Psoas muscle (tissue), 7 donors: ENCODE measurements at regions not wholly inside any gene's neighbourhood (a gene's known extent, or its start where the extent isn't known, plus 50 kb on each side); places are given as distances from the start of the nearest gene placed in this dataset.

Experiments used
- ATAC-seq, 4 donors: fragments of 200-7000 bp; cut with Tn5 transposase; one replicate each; pipeline ENCODE4 v1.9.1; 2020; ENCODE audit warnings: moderate library complexity in 3 of 4, mild to moderate bottlenecking in 2 of 4
- DNase-seq, 2 donors: peaks; one replicate each; pipeline ENCODE4 v3.0.0-alpha.2; 2020
- H3K27ac ChIP-seq: fragments of 200-600 bp; one replicate; pipeline ENCODE4 v1.8.0; 2022
- H3K27me3 ChIP-seq, 3 donors: fragments of 200-600 bp in 1 of 3; one replicate each; pipeline versions ENCODE4 v1.6.1 to v1.8.0; 2013 to 2022; ENCODE audit warnings: low read length in 2 of 3, mild to moderate bottlenecking in 2 of 3, moderate library complexity in 1 of 3; ENCODE audit not compliant: insufficient read depth in 3 of 3
- H3K36me3 ChIP-seq, 2 donors: fragments of 200-600 bp in 1 of 2; one replicate each; pipeline versions ENCODE4 v1.6.1 to v1.8.0; 2013 to 2022; ENCODE audit warnings: low read depth in 1 of 2, mild to moderate bottlenecking in 1 of 2, moderate library complexity in 1 of 2; ENCODE audit not compliant: insufficient read depth in 1 of 2
- H3K4me1 ChIP-seq: fragments of 200-600 bp; one replicate; pipeline ENCODE4 v1.8.0; 2022
- H3K4me3 ChIP-seq: fragments of 200-600 bp; one replicate; pipeline ENCODE4 v1.8.0; 2022; ENCODE audit warnings: mild to moderate bottlenecking
- H3K9me3 ChIP-seq: fragments of 200-600 bp; one replicate; pipeline ENCODE4 v1.8.0; 2022
- CTCF ChIP-seq: fragments of 200-600 bp; IDR thresholded peaks from one replicate; pipeline ENCODE4 v1.8.0; 2022; ENCODE audit warnings: antibody characterized with exemption
- WGBS, 3 donors: extraction: QIAGEN DNeasy Blood & Tissue Kit; methylation state at CpG; one replicate each; pipeline versions ENCODE4 v1.1.6 to v1.1.7; 2013; 5-methylcytosine and 5-hydroxymethylcytosine counted together
- intact Hi-C, 2 donors: fragments of 100-400 bp; cut with DNase I; formaldehyde crosslinking; loops; one replicate each; pipeline versions ENCODE4 v1.11.0 to v1.14.2; 2022
- donor health status: healthy with polysubstance abuse.
- donor health status: DM: no; HTN: no; CAD: no; lungs with moderate emphysema.
- donor health status: Bipolar disorder and iron deficiency.
- donor health status: healthy.
- donor health status: DM: yes; HTN: yes; CAD: no.
- donor health status: DM: no; HTN: no; CAD: no.
- donor health status: DM: yes; HTN: yes; CAD: no.

DNA sequence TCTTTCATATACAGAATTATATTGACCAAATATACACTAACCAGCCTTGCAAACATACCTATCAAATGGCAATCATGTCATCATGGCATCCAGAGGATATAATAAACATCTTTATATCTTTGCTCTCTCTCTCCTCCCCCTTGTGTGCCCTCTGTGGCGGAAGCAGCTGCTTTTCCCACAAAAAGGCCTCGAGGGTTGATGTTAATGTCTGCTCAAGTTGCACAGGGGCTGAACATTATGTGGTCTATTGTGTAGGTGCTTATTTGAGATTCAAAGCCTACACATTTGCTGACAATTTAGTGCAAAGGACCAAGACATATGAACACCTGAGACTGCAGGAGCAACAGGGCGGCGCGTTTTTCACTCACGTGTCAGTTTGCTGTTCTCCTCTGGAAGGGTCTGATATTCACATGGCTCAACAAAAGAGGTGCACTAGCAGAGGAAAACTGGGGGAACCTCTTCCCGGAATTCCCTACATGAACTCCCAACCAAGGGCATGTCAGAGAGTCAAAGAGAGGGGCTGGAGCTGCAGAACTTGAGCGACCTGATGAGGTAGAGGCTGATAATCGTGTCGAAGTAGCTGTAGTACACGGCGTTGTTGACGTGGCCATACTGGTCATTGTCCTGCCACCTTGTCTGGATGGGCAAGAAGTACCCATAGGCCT is 138.8 kb downstream of the RCN1 start:
- ATAC-seq = no peak
- H3K27me3 ChIP-seq = no peaks in the 10 kb centered on the region
- no peaks in the 10 kb centered on the region for H3K36me3 ChIP-seq
- 86 to 89% (median 87%) methylated on average over 13 of the region's 13 CpGs for WGBS, 3 donors
- H3K27ac ChIP-seq = no peak overlapping the region
- no peaks in the 10 kb centered on the region for H3K4me1 ChIP-seq
- TF ChIP-seq CTCF = no peak
- DNase-seq = no peak
- H3K9me3 ChIP-seq = no peaks in the 10 kb centered on the region
- intact Hi-C loops = no loop called here
- H3K4me3 ChIP-seq = no peak overlapping the region

GRCh38 chr11:32231909-32232493 is 141.1 kb downstream of the RCN1 start:
- Histone ChIP-seq H3K36me3 (no peaks in the 10 kb centered on the region), H3K9me3 (no peaks in the 10 kb centered on the region), H3K27me3 (peaks cover 0 to 3% (median 0%) of the 10 kb centered on the region in 3 donors), H3K4me3 (no peak overlapping the region), H3K4me1 (no peaks in the 10 kb centered on the region), H3K27ac (no peak overlapping the region)
- DNase-seq = no peak
- TF ChIP-seq CTCF = no peak
- ATAC-seq = no peak
- 50 to 55% (median 53%) methylated on average over 3 of the region's 3 CpGs for WGBS, 3 donors
- intact Hi-C loops = no loop called here

- H3K27ac ChIP-seq = no peak overlapping the region
- TF ChIP-seq CTCF = no peak
- DNase-seq (no peak), ATAC-seq (no peak)
- H3K27me3 ChIP-seq = peaks cover 0 to 3% (median 0%) of the 10 kb centered on the region in 3 donors
- 91 to 98% (median 91%) methylated on average over 4 of the region's 4 CpGs for WGBS, 3 donors
- no peaks in the 10 kb centered on the region for H3K4me1 ChIP-seq
- H3K9me3 ChIP-seq = no peaks in the 10 kb centered on the region
- no peak overlapping the region for H3K4me3 ChIP-seq
- intact Hi-C loops = no loop called here
- no peaks in the 10 kb centered on the region for H3K36me3 ChIP-seq
These were observed 141.6 kb downstream of the RCN1 start for GRCh38 chr11:32232516-32232915.

DNA sequence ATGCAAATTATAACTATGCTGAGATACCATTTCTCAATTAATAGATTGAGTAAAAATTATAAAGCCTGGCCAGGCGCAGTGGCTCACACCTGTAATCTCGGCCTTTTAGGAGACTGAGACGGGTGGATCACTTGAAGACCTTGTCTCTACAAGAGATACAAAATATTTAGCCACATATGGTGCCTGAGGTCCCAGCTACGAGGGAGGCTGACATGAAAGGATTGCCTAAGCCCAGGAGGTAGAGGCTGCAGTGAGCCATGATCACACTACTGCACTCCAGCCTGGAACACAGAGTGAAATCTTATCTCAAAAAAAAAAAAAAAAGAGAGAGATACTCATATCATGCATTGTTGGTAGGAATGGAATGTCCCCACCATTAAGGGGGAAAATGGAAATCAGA is 142.4 kb downstream of the RCN1 start:
- WGBS, 3 donors = 80 to 85% (median 82%) methylated on average over 4 of the region's 4 CpGs
- H3K27me3 ChIP-seq = peaks cover 0 to 3% (median 0%) of the 10 kb centered on the region in 3 donors
- H3K4me3 ChIP-seq = no peak overlapping the region
- DNase-seq (no peak), ATAC-seq (no peak)
- intact Hi-C loops = no loop called here
- H3K4me1 ChIP-seq = no peaks in the 10 kb centered on the region
- H3K27ac ChIP-seq = no peak overlapping the region
- H3K36me3 ChIP-seq = no peaks in the 10 kb centered on the region
- TF ChIP-seq CTCF = no peak
- no peaks in the 10 kb centered on the region for H3K9me3 ChIP-seq

- WGBS, 3 donors = 0 to 39% (median 0%) methylated on average over 2 of the region's 2 CpGs
These were observed 143.1 kb downstream of the RCN1 start for GRCh38 chr11:32233928-32234327.

More at GRCh38 chr11:32233928-32234327, 143.1 kb downstream of the RCN1 start:
- Histone ChIP-seq H3K9me3 (no peaks in the 10 kb centered on the region), H3K36me3 (no peaks in the 10 kb centered on the region), H3K4me3 (no peak overlapping the region), H3K27me3 (peaks cover 0 to 3% (median 0%) of the 10 kb centered on the region in 3 donors), H3K4me1 (no peaks in the 10 kb centered on the region), H3K27ac (no peak overlapping the region)
- no peak for DNase-seq
- ATAC-seq = no peak
- intact Hi-C loops = no loop called here
- no peak for TF ChIP-seq CTCF
